HUES48 (cell line): ENCODE measurements at regions not wholly inside any gene's neighbourhood (a gene's known extent, or its start where the extent isn't known, plus 50 kb on each side); places are given as distances from the start of the nearest gene placed in this dataset.

Source experiments
- H3K27ac ChIP-seq: one replicate; pipeline ENCODE4 v1.7.0; 2013; ENCODE audit warnings: low read depth, low read length, inconsistent platforms
- H3K27me3 ChIP-seq: 2 replicates; pipeline ENCODE4 v1.6.1; 2013; ENCODE audit warnings: mild to moderate bottlenecking, low read length; ENCODE audit not compliant: control insufficient read depth, insufficient read depth
- H3K36me3 ChIP-seq: 2 replicates; pipeline ENCODE4 v1.6.1; 2013; ENCODE audit warnings: low read length; ENCODE audit not compliant: control insufficient read depth, insufficient read depth
- H3K4me1 ChIP-seq: 2 replicates; pipeline ENCODE4 v1.6.1; 2013; ENCODE audit warnings: mild to moderate bottlenecking, low read length; ENCODE audit not compliant: control insufficient read depth, insufficient read depth
- H3K4me3 ChIP-seq: 2 replicates; pipeline ENCODE4 v1.5.1; 2013; ENCODE audit warnings: mild to moderate bottlenecking, low read depth, low read length
- H3K9ac ChIP-seq: 2 replicates; pipeline ENCODE4 v1.6.1; 2013; ENCODE audit warnings: mild to moderate bottlenecking, low read depth, low read length, moderate library complexity
- H3K9me3 ChIP-seq: 2 replicates; pipeline ENCODE4 v1.6.1; 2013; ENCODE audit warnings: low read length; ENCODE audit not compliant: control insufficient read depth, insufficient read depth

DNA sequence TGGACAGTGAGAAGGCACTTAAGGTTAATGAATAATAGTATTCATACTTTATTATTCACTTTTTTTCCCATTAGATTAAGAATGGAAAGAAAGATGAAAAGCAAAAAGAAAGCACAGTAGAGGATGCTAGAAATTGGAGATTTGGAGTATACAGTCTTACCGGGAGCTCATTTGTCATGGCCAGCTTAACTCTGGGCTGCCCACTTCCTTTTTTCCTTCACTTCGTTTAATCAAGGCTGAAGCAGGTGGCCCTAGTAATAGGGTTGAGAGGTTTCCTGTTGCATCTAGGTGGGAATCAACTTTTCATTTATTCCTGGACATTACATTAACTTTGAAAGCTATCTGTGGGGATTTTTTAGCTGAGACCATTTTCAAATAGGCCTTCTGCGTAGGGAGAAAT lies 57.0 kb upstream of the MEGF10 start:
- Histone ChIP-seq H3K4me1 (peaks cover 10% of the 10 kb centered on the region), H3K27ac (no peak overlapping the region), H3K9ac (no peak overlapping the region), H3K36me3 (no peaks in the 10 kb centered on the region), H3K9me3 (no peaks in the 10 kb centered on the region), H3K27me3 (peaks cover 16% of the 10 kb centered on the region), H3K4me3 (no peak overlapping the region)

DNA sequence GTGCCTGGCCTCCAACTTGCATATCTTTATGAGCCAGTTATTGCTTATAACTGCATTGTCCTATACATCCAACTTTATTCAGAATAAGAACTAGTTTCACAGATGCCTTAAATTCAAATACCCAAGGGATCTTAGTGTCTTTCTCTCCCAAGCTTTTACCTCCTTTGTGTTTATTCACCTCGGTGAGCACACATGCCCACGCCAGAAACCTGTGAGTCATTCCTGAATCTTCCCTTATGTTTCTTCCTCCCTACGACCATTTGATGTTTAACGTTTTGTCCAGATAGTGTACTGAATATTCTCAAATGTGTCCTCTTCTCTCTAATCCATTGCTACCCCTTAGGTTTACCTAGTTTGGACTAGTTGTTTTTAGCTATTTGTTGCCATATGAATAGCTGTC lies 55.5 kb upstream of the MEGF10 start:
- Histone ChIP-seq H3K9me3 (no peaks in the 10 kb centered on the region), H3K9ac (no peak overlapping the region), H3K27me3 (peaks cover 2% of the 10 kb centered on the region), H3K4me1 (peaks cover under 1% of the 10 kb centered on the region; the same call in 1 of the 2 replicates), H3K4me3 (no peak overlapping the region), H3K27ac (no peak overlapping the region), H3K36me3 (no peaks in the 10 kb centered on the region)

DNA sequence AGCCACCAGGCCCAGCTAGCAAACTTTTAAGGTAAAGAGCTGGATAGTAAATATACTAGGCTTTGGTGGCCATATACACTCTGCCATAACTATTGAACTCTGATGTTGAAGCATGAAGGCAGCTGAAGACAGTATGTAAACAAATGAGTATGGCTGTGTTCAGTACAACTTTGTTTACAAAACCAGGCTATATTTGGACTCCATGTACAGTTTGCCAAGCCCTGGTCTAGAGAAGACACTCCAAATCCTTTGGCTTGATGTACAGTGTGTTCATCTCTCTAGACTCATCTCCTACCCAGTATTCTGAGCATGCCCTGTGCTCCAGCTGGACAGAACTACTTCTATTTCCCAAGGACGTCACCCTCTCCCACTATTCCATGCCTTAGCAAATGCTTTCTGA lies 54.3 kb upstream of the MEGF10 start:
- H3K27ac ChIP-seq: no peak overlapping the region
- H3K4me3 ChIP-seq: no peak overlapping the region
- H3K4me1 ChIP-seq: no peaks in the 10 kb centered on the region
- H3K9me3 ChIP-seq: no peaks in the 10 kb centered on the region
- no peaks in the 10 kb centered on the region for H3K36me3 ChIP-seq
- H3K9ac ChIP-seq: no peak overlapping the region
- no peaks in the 10 kb centered on the region for H3K27me3 ChIP-seq
